HG02981 (cell line): ENCODE measurements at regions not wholly inside any gene's neighbourhood (a gene's known extent, or its start where the extent isn't known, plus 50 kb on each side); places are given as distances from the start of the nearest gene placed in this dataset.

Source experiments
- ATAC-seq: cut with Tn5 transposase; IDR thresholded peaks from one replicate; pipeline ENCODE4 v1.9.1; 2021; ENCODE audit warnings: mild to moderate bottlenecking, moderate library complexity; ENCODE audit not compliant: unreplicated experiment

GRCh38 chr22:47376322-47376700, 613.9 kb downstream of the TBC1D22A start:
- ATAC-seq: no peak

- no peak for ATAC-seq
Measured at GRCh38 chr22:47375621-47376321, 613.3 kb downstream of the TBC1D22A start.

GRCh38 chr22:47374901-47375575, 612.6 kb downstream of the TBC1D22A start:
- no peak for ATAC-seq

GRCh38 chr22:47374273-47374771, 611.9 kb downstream of the TBC1D22A start:
- no peak for ATAC-seq

- ATAC-seq: no peak
Measured at GRCh38 chr22:47373648-47374272, 611.3 kb downstream of the TBC1D22A start.

- no peak for ATAC-seq
Measured at GRCh38 chr22:47372596-47373385, 610.3 kb downstream of the TBC1D22A start.

- ATAC-seq: no peak
Measured at GRCh38 chr22:47372111-47372581, 609.7 kb downstream of the TBC1D22A start.

- ATAC-seq: no peak
Measured at GRCh38 chr22:47371263-47372090, 609.0 kb downstream of the TBC1D22A start.

- ATAC-seq: no peak
Measured at GRCh38 chr22:47370448-47371262, 608.2 kb downstream of the TBC1D22A start.

- no peak for ATAC-seq
Measured at GRCh38 chr22:47369431-47370015, 607.1 kb downstream of the TBC1D22A start.

- ATAC-seq: no peak
Measured at GRCh38 chr22:47369020-47369419, 606.6 kb downstream of the TBC1D22A start.

GRCh38 chr22:47367993-47368945, 605.8 kb downstream of the TBC1D22A start:
- no peak for ATAC-seq

GRCh38 chr22:47367107-47367690, 604.7 kb downstream of the TBC1D22A start:
- no peak for ATAC-seq

- no peak for ATAC-seq
Measured at GRCh38 chr22:47366026-47366767, 603.7 kb downstream of the TBC1D22A start.

GRCh38 chr22:47361247-47361646, 598.8 kb downstream of the TBC1D22A start:
- no peak for ATAC-seq

- no peak for ATAC-seq
Measured at GRCh38 chr22:47357493-47357892, 595.0 kb downstream of the TBC1D22A start.

GRCh38 chr22:47357086-47357485, 594.6 kb downstream of the TBC1D22A start:
- ATAC-seq: no peak
